ENCODE measurements at regions not wholly inside any gene's neighbourhood (a gene's known extent, or its start where the extent isn't known, plus 50 kb on each side); places are given as distances from the start of the nearest gene placed in this dataset.

DNA sequence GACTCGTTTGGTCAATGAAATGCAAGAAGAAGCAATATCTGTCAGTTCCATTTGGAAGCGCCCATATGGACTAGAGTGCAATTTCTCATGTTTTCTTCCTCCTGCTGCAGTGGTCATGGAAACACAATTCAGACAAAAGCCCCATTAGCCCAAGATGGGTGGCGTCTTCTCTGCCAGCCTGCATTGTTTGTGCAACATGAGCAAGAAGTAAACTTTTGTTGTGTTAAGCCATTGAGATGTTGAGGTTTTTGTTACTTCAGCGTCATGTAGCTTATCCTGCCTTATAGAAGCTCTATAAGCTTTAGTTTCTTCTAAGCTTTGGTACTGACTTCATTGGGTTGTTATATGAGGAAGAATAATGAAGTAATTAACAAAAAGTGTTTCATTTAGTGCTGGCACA lies 137.4 kb downstream of the NPIPB5 start:
- WGBS (ENCODE audit: insufficient coverage, low coverage, missing lambda C conversion rate), result 1% methylated on average over 4 of the region's 4 CpGs
- Histone ChIP-seq H3K9ac (ENCODE audit: insufficient read depth in 1 of 2, low read depth in 2 of 2, low read length in 2 of 2) (no peak overlapping the region), H3K79me2 (ENCODE audit: control insufficient read depth, insufficient read depth, low read length) (no peaks in the 10 kb centered on the region), H2AFZ (ENCODE audit: low read depth, low read length) (no peak overlapping the region), H3K4me3 (no peak overlapping the region), H3K4me1 (replicated peaks in 1 of 2; ENCODE audit: control insufficient read depth in 2 of 2, insufficient read depth in 2 of 2, low read length in 2 of 2) (no peaks in the 10 kb centered on the region), H4K20me1 (replicated peaks; ENCODE audit: control insufficient read depth, insufficient read depth, low read length) (no peaks in the 10 kb centered on the region), H3K9me3 (replicated peaks; ENCODE audit: control insufficient read depth, insufficient read depth, low read depth, low read length) (no peaks in the 10 kb centered on the region), H3K27me3 (ENCODE audit: control insufficient read depth in 2 of 2, insufficient read depth in 2 of 2, low read length in 2 of 2) (peaks cover 0 to 2% of the 10 kb centered on the region in 2 experiments; a peak in 1 of 5 replicates), H3K4me2 (ENCODE audit: insufficient read depth, low read length) (no peak overlapping the region), H3K36me3 (ENCODE audit: control insufficient read depth, insufficient read depth, low read length) (no peaks in the 10 kb centered on the region), H3K27ac (ENCODE audit: extremely low read depth, low read depth, low read length) (no peak overlapping the region), H3K9me1 (ENCODE audit: control insufficient read depth, insufficient read depth, low read length) (no peaks in the 10 kb centered on the region)
- POLR2A ChIA-PET, result interaction anchor here (0.9 to 1.3 kb wide), 2 partner anchors 14 to 31 kb away, joined by 3 to 5 read pairs; no protein-coding TSS in a partner anchor
- CTCF ChIA-PET (ENCODE audit: low intra/inter-chr PET ratio), result no interaction called here
- in situ Hi-C loops (cut with MboI), result no loop called here
- ATAC-seq (no peak), FAIRE-seq (no peak), DNase-seq (ENCODE audit: extremely low read depth in 1 of 4, low spot score in 3 of 4) (no peak)
- no TSS peak for BruUV-seq (replicated peaks)
- TF ChIP-seq COPS2 (conservative IDR thresholded peaks at IDR 0.05) (no peak), ZBTB12 (CRISPR knock-in tag; IDR thresholded peaks at IDR 0.05) (no peak), SMARCA4 (IDR thresholded peaks at IDR 0.05) (no peak), IFI16 (CRISPR knock-in tag; IDR thresholded peaks at IDR 0.05) (no peak), BCOR (IDR thresholded peaks at IDR 0.05) (no peak), EWSR1 (IDR thresholded peaks at IDR 0.05; ENCODE audit: borderline replicate concordance, low read depth, partially characterized antibody) (no peak), ZC3H11A (IDR thresholded peaks at IDR 0.05; ENCODE audit: low read depth, low read length) (no peak), FOS (IDR thresholded peaks at IDR 0.05; ENCODE audit: extremely low read depth, insufficient read length) (no peak), GTF2E2 (tag; IDR thresholded peaks at IDR 0.05) (no peak), FOXJ2 (tag; IDR thresholded peaks at IDR 0.05) (no peak), ZNF764 (CRISPR knock-in tag; IDR thresholded peaks at IDR 0.05; ENCODE audit: low read depth) (no peak), KDM1A (IDR thresholded peaks at IDR 0.05) (no peak), ZNF3 (CRISPR knock-in tag; IDR thresholded peaks at IDR 0.05) (no peak)
- TF ChIP-seq, protein P1, sequence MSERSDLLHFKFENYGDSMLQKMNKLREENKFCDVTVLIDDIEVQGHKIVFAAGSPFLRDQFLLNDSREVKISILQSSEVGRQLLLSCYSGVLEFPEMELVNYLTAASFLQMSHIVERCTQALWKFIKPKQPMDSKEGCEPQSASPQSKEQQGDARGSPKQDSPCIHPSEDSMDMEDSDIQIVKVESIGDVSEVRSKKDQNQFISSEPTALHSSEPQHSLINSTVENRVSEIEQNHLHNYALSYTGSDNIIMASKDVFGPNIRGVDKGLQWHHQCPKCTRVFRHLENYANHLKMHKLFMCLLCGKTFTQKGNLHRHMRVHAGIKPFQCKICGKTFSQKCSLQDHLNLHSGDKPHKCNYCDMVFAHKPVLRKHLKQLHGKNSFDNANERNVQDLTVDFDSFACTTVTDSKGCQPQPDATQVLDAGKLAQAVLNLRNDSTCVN (CRISPR knock-in tag; IDR thresholded peaks at IDR 0.05), result no peak
- TF ChIP-seq, protein P2, sequence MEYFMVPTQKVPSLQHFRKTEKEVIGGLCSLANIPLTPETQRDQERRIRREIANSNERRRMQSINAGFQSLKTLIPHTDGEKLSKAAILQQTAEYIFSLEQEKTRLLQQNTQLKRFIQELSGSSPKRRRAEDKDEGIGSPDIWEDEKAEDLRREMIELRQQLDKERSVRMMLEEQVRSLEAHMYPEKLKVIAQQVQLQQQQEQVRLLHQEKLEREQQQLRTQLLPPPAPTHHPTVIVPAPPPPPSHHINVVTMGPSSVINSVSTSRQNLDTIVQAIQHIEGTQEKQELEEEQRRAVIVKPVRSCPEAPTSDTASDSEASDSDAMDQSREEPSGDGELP (CRISPR knock-in tag; IDR thresholded peaks at IDR 0.05; ENCODE audit: borderline replicate concordance), result no peak
- TF ChIP-seq, protein P3, sequence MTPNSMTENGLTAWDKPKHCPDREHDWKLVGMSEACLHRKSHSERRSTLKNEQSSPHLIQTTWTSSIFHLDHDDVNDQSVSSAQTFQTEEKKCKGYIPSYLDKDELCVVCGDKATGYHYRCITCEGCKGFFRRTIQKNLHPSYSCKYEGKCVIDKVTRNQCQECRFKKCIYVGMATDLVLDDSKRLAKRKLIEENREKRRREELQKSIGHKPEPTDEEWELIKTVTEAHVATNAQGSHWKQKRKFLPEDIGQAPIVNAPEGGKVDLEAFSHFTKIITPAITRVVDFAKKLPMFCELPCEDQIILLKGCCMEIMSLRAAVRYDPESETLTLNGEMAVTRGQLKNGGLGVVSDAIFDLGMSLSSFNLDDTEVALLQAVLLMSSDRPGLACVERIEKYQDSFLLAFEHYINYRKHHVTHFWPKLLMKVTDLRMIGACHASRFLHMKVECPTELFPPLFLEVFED (CRISPR knock-in tag; conservative IDR thresholded peaks at IDR 0.05), result no peak
- intact Hi-C loops (cut with micrococcal nuclease), result no loop called here

Measured in K562 (cell line).